Frontal cortex (tissue), 4 donors: ENCODE measurements at regions not wholly inside any gene's neighbourhood (a gene's known extent, or its start where the extent isn't known, plus 50 kb on each side); places are given as distances from the start of the nearest gene placed in this dataset. TPM values are rescaled to one million over a fixed set of nuclear protein-coding genes. Genes with fewer than 3 reads are reported as not detected.
"Not testable (repeated sequence)": the region's sequence is repeated elsewhere in the genome, so short reads cannot be mapped to it uniquely, and the experiment has no call there.

Source experiments
- DNase-seq, 2 donors: peaks; one replicate each; pipeline ENCODE4 v3.0.0; 2012; ENCODE audit warnings: low spot score in 2 of 2
- FAIRE-seq: peaks from 2 replicates; lab custom pipeline; 2012; peaks lifted over from hg19 to GRCh38; lab: Jason Lieb, UNC
- small RNA-seq: library from RNA; depleted of rRNA; stranded (forward); fragments of <200 nt; gene quantifications from one replicate; pipeline ENCODE3, GENCODE V24; 2014
- donor health status: control.
- donor health status: control.
- donor health status: control.

DNA sequence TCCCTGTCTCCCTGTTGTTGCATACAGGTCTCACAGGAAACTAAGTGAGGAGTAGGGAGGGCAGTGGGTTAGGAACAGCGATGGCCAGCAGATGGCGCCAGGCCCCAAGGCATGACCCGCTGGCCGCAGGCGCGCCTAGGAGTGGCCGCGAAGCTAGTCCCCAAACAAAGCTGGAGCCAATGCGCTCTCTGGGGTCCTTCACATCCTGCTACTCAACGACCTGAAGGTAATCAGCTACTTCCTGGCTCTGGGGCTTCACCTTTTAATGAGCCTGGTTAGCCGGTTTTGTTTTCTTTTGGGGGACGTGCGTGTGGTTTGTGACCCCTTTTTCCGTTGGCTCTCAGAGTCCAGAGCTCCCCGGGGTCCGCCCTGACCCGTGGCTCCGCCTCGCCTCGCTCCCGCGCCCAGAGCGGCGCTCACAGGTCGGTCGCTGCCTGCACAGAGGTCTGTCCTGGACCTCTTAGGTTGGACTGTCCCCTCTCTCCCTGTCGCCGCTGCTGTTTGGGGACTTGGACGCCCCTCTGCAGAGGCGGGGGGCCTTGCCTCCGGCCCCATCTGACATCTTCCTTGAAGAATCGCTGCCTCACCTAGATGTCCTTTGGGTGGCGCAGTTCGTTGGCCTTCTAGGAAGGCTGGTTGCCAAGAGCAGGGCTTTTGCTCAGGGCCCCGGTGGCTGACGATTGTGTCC, 62.2 kb upstream of the GTF3A start:
- DNase-seq (peak; percentile 74 to 87), FAIRE-seq (no peak)

DNA sequence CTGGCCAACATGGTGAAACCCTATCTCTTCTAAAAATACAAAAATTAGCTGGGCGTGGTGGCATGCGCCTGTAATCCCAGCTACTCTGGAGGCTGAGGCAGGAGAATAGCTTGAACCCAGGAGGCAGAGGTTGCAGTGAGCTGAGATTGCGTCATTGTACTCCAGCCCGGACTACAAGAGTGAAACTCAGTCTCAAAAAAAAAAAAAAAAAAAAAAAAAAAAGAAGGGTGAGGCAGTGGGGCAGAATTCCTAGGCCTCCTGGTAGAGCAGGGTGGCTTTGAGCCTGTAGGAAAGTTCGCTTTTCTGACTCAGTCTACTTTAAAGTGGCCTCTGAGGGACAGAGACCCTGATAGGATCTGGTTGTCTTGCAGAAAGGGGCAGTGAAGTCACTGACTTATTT, 60.8 kb upstream of the GTF3A start:
- DNase-seq, FAIRE-seq: not testable (repeated sequence)

DNA sequence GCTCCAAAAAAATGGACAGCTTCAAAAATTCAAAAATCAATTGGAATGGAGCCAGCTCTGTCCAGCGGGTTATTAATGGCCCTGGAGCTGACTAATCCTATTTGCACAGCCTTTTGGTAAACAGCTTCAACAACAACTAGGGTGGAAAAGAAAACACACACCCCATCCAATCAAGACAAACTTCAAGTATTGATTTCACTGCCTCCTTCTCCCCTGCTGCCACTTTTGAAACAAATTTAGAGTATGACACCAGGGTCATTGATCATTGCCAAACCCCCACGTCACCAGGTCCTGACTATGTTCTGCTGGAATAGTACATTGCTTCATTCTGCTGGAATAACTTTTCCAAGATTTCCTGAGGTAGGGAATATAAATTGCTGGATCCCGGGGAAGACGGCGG, 56.8 kb upstream of the GTF3A start:
- DNase-seq (no peak), FAIRE-seq (no peak)

DNA sequence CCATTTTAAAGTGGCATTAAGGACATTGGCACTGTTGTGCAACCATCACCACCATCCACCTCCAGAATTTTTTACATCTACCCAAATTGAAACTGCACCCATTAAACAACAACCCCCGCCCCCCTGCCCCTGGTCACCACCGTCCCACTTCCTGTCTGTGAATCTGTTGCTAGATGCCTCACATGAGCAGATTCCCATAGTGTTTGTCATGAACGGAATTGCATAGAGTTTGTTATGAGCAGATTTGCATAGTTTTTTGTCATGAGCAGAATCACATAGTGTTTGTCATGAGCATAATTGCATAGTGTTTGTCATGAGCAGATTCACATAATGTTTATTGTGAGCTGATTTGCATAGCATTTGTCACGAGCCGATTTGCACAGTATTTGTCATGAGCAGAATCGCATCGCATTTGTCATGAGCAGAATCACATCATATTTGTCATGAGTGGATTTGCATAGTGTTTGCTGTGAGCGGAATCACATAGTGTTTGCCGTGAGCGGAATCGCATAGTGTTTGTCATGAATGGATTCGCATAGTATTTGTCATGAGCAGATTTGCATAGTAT, 54.0 kb upstream of the GTF3A start:
- no peak for DNase-seq
- FAIRE-seq, result no peak

DNA sequence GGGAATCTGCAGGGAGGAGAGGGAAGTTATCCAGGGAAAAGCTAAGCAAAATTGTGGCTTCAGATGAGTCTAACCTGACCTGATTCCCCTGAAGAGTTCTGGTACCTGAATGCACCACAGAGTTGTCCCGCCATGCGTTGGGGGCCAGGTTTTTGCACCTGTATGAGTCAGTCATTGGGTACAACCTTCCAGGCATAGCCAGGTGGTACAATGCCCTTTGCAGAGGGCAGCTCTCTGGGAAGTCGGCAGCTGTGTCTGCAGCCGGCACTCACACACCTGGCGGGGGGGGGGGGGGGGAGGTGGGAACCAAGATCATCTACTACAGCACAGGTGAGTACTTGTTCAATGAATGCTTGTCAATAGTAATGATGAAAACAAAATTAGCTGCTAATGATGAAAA, 52.5 kb upstream of the GTF3A start:
- no peak for FAIRE-seq
- no peak for DNase-seq

DNA sequence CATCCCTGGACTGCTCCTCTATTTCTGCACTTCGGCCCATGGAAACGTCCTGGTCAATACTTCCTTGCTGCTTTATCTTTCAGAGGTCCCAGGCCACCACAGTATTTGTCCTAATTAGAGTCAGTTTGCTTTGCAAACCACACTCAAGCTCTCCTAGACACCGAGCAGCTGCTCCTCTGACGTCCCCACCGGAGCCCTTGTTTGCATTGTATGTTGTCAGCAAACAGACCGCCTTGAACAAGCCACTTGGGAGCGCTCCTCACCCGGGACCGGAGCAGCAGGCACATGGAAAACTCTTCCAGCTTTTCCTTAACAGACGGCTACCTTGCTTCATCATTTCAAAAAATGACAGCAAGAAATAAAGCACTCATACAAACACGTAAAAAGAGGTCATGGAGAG, 51.5 kb upstream of the GTF3A start:
- FAIRE-seq (no peak), DNase-seq (no peak)

DNA sequence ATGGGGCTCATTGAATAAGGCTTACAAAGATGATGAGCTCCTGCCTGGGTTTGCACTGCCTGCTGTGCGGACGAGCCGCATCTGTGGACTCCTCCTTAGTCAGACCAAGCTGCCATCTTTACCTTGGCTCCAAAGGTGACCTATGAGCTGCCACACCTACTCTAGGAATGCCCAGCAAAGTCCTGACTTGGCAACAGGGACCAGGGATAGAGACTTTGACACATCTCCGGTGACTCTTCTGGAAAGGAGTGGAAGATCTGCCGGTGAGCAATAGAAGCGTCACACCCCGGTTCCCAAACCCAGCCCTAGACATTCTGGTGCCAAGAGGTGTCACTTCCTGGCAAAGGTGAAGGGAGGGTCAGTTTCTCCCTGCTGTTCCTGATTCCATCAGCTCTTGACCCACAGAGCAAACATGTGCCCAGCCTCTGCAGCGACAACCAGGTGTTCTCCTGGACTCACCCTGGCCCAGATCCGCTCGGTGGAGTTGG, 50.2 kb upstream of the GTF3A start:
- FAIRE-seq, result no peak
- no peak for DNase-seq

Small RNAs in the stretch of these regions (small RNA-seq; reads per million reads assigned to genes)
- gene RNU6-70P, result not detected
